Activated T-helper 1 cell treated with anti-CD3 and anti-CD28 coated beads, Interleukin-12 subunit alpha, Interleukin-12 subunit beta, Interleukin-2, Interleukin-4 antibody, amounts not matched to agents 30 ng/mL and 10 ng/mL and 1 ng/mL, durations not matched to agents 14 hours and 24 hours and 36 hours (primary cell): ENCODE measurements at regions not wholly inside any gene's neighbourhood (a gene's known extent, or its start where the extent isn't known, plus 50 kb on each side); places are given as distances from the start of the nearest gene placed in this dataset.

Source experiments
- DNase-seq: peaks from one replicate; pipeline ENCODE4 v3.0.0; 2021; ENCODE audit warnings: low spot score
- H3K27ac Mint-ChIP-seq: one replicate; pipeline ENCODE4 v1.8.0; 2021; ENCODE audit warnings: mild to moderate bottlenecking, mixed read lengths
- H3K27me3 Mint-ChIP-seq: one replicate; pipeline ENCODE4 v1.8.0; 2022; ENCODE audit warnings: mild to moderate bottlenecking, moderate library complexity, mixed read lengths; ENCODE audit not compliant: insufficient read depth
- H3K36me3 Mint-ChIP-seq: one replicate; pipeline ENCODE4 v1.8.0; 2021; ENCODE audit warnings: low read depth, mixed read lengths
- H3K4me1 Mint-ChIP-seq: one replicate; pipeline ENCODE4 v1.8.0; 2021; ENCODE audit warnings: low read depth, mixed read lengths
- H3K4me3 Mint-ChIP-seq: one replicate; pipeline ENCODE4 v1.8.0; 2021; ENCODE audit warnings: mild to moderate bottlenecking, moderate library complexity, mixed read lengths
- H3K9me3 Mint-ChIP-seq: one replicate; pipeline ENCODE4 v1.8.0; 2021; ENCODE audit warnings: mixed read lengths
- intact Hi-C: fragments of 100-400 bp; cut with micrococcal nuclease; formaldehyde crosslinking; loops from one replicate; pipeline ENCODE4 v1.15.1; 2024

DNA sequence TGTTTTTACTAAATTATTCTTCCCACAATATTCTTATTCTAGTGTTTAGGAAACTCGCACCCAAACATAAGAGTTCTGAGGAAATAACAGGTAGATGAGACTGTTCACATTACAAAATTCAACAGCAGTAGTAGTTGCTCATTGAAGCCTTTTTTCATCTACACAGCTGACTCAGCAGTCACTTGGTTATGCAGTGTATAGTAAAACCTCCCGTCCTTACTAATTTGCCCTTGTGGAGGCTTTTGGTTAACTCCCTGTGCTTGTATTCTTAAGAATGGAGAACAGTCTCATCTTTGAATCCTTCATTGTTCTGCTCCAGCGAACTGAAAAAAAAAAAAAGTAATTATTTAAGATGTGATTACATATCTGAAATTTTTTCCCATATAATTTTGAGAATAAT, 1716.6 kb downstream of the PCDH7 start:
- Mint-ChIP-seq H3K36me3 (no peaks in the 10 kb centered on the region), H3K4me3 (no peak overlapping the region), H3K27ac (no peak overlapping the region), H3K4me1 (no peaks in the 10 kb centered on the region), H3K9me3 (peaks cover 18% of the 10 kb centered on the region), H3K27me3 (no peaks in the 10 kb centered on the region)
- intact Hi-C loops = no loop called here
- no peak for DNase-seq

DNA sequence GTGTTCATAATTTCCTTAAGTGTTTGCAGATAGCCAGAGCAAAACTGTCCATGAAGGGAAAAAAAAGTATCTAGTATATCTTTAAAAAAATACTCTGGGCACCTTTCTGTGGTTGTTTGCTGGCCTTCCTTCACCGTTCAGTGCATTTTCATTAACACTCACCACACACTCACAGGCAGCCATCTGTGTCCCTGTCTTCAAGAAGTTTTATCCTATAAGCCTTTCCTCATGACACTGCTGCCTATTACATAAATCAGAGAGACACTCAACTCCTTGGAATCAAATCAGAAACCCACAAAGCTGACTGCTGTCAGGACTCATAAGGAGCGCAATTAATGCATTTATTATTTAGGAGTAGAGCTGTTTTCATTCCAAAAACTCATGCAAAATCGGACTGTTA, 1720.2 kb downstream of the PCDH7 start:
- intact Hi-C loops = no loop called here
- no peak overlapping the region for H3K4me3 Mint-ChIP-seq
- peaks cover 15% of the 10 kb centered on the region for H3K9me3 Mint-ChIP-seq
- no peak overlapping the region for H3K27ac Mint-ChIP-seq
- no peaks in the 10 kb centered on the region for H3K4me1 Mint-ChIP-seq
- no peak for DNase-seq
- H3K36me3 Mint-ChIP-seq = no peaks in the 10 kb centered on the region
- no peaks in the 10 kb centered on the region for H3K27me3 Mint-ChIP-seq

DNA sequence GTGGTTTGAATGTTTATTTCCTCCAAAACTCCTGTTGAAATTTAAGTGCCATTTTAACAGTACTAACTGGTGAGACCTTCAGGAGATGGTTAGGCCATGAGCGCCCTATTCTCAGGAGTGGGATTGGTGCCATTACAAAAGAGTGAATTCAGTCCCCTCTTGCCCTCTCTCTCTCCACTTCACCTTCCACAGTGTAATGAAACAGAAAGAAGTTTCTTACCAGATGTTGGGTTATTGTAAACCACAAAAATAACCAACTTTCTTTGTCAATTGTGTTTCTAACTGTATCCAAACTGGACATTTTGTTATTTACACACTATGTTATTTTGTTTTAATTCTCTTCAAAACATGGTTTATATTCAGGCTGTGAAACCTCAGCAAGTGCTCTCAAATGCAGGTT, 1734.3 kb downstream of the PCDH7 start:
- intact Hi-C loops = no loop called here
- no peak for DNase-seq
- no peaks in the 10 kb centered on the region for H3K36me3 Mint-ChIP-seq
- H3K27me3 Mint-ChIP-seq = no peaks in the 10 kb centered on the region
- H3K27ac Mint-ChIP-seq = no peak overlapping the region
- no peaks in the 10 kb centered on the region for H3K4me1 Mint-ChIP-seq
- H3K9me3 Mint-ChIP-seq = peaks cover 8% of the 10 kb centered on the region
- H3K4me3 Mint-ChIP-seq = no peak overlapping the region

DNA sequence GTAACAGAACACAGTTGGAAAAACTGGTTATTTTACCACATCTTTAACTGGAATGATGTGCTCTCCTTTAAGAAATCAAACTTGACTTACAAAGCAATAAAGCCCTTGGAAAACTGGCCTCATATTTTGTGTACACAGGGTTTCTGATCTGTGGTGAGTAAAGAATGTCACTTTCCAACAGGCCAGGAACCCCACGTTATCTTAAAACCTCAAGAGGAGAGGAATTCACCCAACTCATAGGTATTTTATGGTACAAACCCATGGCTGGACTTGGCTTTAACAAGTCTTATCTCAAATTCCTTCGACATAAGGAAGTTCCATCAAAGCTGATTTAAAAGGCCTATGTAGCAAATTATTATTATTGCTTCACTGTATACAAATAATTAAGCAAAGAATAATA, 1735.1 kb downstream of the PCDH7 start:
- no peak overlapping the region for H3K27ac Mint-ChIP-seq
- H3K27me3 Mint-ChIP-seq = no peaks in the 10 kb centered on the region
- no peaks in the 10 kb centered on the region for H3K36me3 Mint-ChIP-seq
- peaks cover 6% of the 10 kb centered on the region for H3K9me3 Mint-ChIP-seq
- DNase-seq = no peak
- intact Hi-C loops = no loop called here
- no peak overlapping the region for H3K4me3 Mint-ChIP-seq
- no peaks in the 10 kb centered on the region for H3K4me1 Mint-ChIP-seq

DNA sequence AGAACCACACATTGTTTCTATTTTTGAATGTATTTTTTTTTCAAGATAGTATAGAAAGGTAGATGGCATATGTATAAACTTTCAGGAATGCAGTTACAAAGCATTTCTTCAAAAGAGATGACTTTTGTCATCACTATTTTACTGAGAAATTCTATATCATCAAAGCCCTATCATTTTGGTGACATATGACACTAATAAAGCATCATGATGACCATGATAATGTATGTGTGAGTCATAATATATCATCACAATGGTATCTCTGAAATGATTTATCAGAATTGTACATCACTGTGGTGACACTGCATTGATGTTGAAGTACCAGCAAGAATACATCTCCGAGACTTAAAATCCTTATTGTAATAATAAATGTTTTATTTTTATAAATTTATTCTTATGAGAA, 1740.8 kb downstream of the PCDH7 start:
- Mint-ChIP-seq H3K27me3 (no peaks in the 10 kb centered on the region), H3K36me3 (no peaks in the 10 kb centered on the region), H3K27ac (no peak overlapping the region), H3K4me1 (no peaks in the 10 kb centered on the region), H3K9me3 (peaks cover 4% of the 10 kb centered on the region), H3K4me3 (no peak overlapping the region)
- DNase-seq = no peak
- intact Hi-C loops = no loop called here

DNA sequence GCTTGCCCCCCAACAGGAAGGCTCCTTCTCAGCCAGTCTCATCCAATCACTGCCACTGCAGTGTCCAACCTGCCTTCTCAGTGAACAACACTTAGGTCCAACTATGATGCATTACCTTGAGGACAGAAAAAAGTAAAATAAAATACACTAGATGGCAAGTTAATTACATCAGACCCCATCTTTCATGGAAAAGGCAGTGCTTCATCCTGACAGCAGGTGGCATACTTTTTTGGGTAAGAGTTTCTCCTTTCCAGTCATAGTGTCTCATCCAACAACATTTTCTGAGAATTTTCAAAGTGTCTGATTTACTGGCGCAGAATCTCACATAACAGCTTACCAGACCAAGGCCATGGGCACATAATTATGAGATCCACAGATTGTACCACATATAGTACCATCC, 1742.8 kb downstream of the PCDH7 start:
- Mint-ChIP-seq H3K9me3 (peaks cover 4% of the 10 kb centered on the region), H3K27ac (no peak overlapping the region), H3K4me1 (no peaks in the 10 kb centered on the region), H3K27me3 (no peaks in the 10 kb centered on the region), H3K36me3 (no peaks in the 10 kb centered on the region), H3K4me3 (no peak overlapping the region)
- intact Hi-C loops = no loop called here
- DNase-seq = no peak

DNA sequence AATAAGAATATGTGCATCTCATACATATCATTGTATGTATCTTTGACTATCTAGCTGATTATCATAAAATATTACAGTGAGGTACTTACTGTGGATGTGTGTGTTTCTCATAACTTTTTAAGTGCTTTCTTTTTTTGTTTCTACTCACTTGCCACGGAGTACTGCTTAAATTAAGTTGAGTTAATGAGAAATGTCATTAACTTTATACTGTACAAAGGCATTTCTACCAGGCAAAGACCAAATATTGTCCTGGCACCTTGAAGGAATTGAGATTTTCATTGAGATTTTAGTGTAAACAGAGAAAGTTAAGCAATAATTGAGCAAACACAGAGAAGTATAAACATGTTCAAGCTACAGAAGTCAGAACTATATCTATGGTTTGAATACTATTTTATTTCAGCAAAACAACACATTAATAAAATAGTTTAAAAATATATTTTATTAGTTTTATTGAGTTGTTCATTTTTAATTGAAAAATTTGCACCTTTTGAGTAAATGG, 1750.0 kb downstream of the PCDH7 start:
- intact Hi-C loops = no loop called here
- H3K9me3 Mint-ChIP-seq = peaks cover 17% of the 10 kb centered on the region
- no peaks in the 10 kb centered on the region for H3K27me3 Mint-ChIP-seq
- H3K4me1 Mint-ChIP-seq = no peaks in the 10 kb centered on the region
- no peaks in the 10 kb centered on the region for H3K36me3 Mint-ChIP-seq
- no peak overlapping the region for H3K27ac Mint-ChIP-seq
- H3K4me3 Mint-ChIP-seq = no peak overlapping the region
- no peak for DNase-seq

DNA sequence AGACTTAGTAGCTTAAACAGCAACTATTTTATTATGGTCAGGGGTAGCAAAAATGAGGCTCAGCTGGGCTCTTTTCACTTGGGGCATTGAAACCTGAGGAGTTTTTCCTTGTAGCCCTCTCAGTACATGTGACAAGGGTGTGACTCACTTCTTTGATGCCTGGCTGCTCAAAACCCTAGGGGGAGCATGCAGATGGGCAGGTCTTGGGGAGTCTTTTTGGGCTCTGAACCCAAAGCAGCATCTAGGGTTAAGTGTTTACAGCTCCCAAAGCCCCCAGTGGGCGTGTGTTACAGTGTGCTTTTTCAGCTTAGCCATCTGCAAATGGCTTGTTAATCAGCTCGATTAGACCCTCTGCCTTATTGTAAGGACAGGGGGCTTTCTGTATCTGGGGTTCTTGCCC, 1752.7 kb downstream of the PCDH7 start:
- intact Hi-C loops = no loop called here
- no peak for DNase-seq
- H3K27me3 Mint-ChIP-seq = no peaks in the 10 kb centered on the region
- no peak overlapping the region for H3K27ac Mint-ChIP-seq
- no peaks in the 10 kb centered on the region for H3K36me3 Mint-ChIP-seq
- no peak overlapping the region for H3K4me3 Mint-ChIP-seq
- peaks cover 25% of the 10 kb centered on the region for H3K9me3 Mint-ChIP-seq
- no peaks in the 10 kb centered on the region for H3K4me1 Mint-ChIP-seq

DNA sequence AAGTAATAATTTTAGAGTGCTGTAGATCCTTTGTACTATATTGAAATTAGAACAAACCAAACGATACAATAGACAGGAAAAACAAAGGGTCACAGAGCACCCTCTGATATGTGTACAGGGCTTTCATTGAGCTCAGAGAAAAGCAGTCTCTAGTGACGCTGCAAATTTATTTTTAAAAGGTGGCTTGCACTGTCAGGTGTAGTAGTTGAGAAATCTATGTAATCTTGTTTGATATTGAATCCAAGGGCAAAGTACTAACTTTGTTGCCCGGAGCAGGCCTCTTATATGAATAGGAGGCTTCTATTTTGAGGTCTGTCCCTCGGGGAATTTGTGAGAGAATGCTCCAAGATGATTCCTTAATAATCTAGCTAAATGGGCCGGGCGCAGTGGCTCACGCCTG, 1755.5 kb downstream of the PCDH7 start:
- intact Hi-C loops = no loop called here
- no peak for DNase-seq
- no peaks in the 10 kb centered on the region for H3K27me3 Mint-ChIP-seq
- peaks cover 35% of the 10 kb centered on the region for H3K9me3 Mint-ChIP-seq
- no peaks in the 10 kb centered on the region for H3K36me3 Mint-ChIP-seq
- H3K4me3 Mint-ChIP-seq = no peak overlapping the region
- H3K27ac Mint-ChIP-seq = no peak overlapping the region
- H3K4me1 Mint-ChIP-seq = no peaks in the 10 kb centered on the region

DNA sequence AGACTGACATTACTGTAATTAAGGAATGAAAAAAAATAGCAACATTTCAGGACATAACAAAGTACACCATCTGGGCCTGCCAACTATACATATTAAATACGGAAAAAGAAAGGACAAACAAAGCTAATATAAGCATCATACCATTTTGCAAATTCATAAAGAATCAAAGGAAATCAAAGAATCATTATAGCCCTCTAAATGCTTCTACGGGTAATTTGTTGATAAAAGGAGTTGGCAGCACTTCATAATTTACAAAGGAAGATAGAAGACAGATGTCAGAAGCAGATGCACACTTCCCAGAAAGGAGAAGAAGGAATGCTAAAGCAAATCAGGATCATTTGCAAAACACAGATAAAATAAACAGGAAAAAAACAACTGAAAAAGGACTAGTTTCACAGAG, 1757.3 kb downstream of the PCDH7 start:
- no peaks in the 10 kb centered on the region for H3K4me1 Mint-ChIP-seq
- intact Hi-C loops = no loop called here
- H3K27me3 Mint-ChIP-seq = no peaks in the 10 kb centered on the region
- H3K9me3 Mint-ChIP-seq = peaks cover 32% of the 10 kb centered on the region
- H3K27ac Mint-ChIP-seq = no peak overlapping the region
- H3K36me3 Mint-ChIP-seq = no peaks in the 10 kb centered on the region
- H3K4me3 Mint-ChIP-seq = no peak overlapping the region
- DNase-seq = no peak

DNA sequence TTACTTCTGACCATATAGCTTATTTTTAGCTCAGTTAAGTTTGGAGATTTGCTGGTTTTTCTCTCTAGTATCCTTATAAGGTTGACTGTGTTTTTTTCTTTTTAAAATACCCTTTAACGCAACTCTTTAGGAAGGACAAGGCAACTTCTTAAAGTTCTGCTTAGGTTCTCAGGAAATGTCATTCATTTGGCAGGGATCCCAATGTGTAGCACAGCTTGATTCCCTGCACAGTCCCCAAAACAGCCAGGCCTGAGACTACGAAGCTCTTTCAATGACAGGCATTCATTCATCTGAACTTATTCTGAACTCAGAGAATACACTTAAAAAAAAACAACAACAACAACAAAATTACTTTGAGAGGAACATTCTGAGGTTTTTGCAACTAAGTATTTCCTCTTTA, 1765.8 kb downstream of the PCDH7 start:
- Mint-ChIP-seq H3K4me1 (no peaks in the 10 kb centered on the region), H3K27ac (no peak overlapping the region), H3K4me3 (no peak overlapping the region), H3K27me3 (no peaks in the 10 kb centered on the region), H3K36me3 (no peaks in the 10 kb centered on the region), H3K9me3 (peaks cover 14% of the 10 kb centered on the region)
- no peak for DNase-seq
- intact Hi-C loops = no loop called here

DNA sequence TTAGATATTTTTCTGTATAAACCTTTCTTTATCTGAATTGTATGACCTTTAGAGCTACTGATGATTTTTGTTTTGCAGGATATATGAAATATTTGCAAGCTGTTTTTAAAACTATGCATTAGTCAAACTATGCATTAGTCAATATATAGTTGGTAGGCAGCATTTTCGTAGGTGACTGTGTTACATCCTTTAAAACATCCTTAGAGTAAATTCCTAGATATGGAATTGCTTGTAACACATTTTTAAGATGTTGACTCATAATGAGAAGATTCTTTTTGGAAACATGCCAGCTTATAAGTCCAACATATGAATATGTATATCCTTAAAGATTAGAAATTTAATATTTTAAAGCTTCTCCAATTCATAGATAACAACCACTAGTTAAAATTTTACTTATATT, 1768.5 kb downstream of the PCDH7 start:
- DNase-seq = no peak
- Mint-ChIP-seq H3K36me3 (no peaks in the 10 kb centered on the region), H3K27ac (no peak overlapping the region), H3K4me3 (no peak overlapping the region), H3K4me1 (no peaks in the 10 kb centered on the region), H3K9me3 (peaks cover 9% of the 10 kb centered on the region), H3K27me3 (no peaks in the 10 kb centered on the region)
- intact Hi-C loops = no loop called here

DNA sequence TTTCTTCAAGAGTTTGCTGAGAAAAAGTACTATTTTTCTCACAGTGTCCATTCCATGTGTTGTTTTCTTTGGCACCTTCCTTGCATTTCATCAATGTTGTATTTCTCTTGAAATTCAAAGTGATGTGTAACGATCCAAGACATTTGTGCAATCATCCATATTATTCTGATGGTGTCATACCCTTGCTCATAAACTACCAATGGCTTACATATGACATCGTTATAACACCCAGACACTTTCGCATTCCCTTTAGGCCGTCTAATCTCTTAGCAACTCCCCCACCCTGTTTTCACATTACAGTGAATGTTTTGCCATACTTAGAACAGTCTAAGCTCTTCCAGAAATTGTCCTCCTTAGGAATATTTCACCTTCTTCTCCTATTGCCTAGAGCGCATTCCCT, 1779.0 kb downstream of the PCDH7 start:
- Mint-ChIP-seq H3K27me3 (no peaks in the 10 kb centered on the region), H3K9me3 (no peaks in the 10 kb centered on the region), H3K27ac (no peak overlapping the region), H3K4me1 (no peaks in the 10 kb centered on the region), H3K36me3 (no peaks in the 10 kb centered on the region), H3K4me3 (no peak overlapping the region)
- intact Hi-C loops = no loop called here
- DNase-seq = no peak

DNA sequence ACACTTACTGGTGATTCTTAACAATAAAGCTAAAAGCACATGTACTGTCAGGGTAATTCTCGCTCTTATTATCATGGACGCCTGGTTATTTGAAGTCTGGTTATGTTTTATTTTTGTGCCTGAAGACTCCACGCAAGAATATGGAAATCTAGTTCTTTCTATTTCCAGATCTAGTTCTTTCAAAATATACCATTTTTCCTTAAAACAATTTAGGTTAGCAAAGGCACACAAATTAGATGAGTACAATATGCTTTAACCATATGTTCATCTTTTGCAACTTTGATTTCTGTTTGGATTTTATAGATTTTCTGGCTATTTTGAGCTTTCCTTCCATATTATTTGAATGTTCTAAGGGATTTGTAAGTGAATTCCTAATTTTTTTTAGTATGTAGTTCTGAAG, 1783.1 kb downstream of the PCDH7 start:
- H3K27me3 Mint-ChIP-seq = no peaks in the 10 kb centered on the region
- no peak overlapping the region for H3K27ac Mint-ChIP-seq

More for the DNA sequence above, 1783.1 kb downstream of the PCDH7 start:
- Mint-ChIP-seq H3K4me3 (no peak overlapping the region), H3K9me3 (peaks cover 15% of the 10 kb centered on the region), H3K4me1 (no peaks in the 10 kb centered on the region), H3K36me3 (no peaks in the 10 kb centered on the region)
- no peak for DNase-seq
- intact Hi-C loops = no loop called here
